HG02973 (cell line): ENCODE measurements at regions not wholly inside any gene's neighbourhood (a gene's known extent, or its start where the extent isn't known, plus 50 kb on each side); places are given as distances from the start of the nearest gene placed in this dataset.
"Not testable (repeated sequence)": the region's sequence is repeated elsewhere in the genome, so short reads cannot be mapped to it uniquely, and the experiment has no call there.

Experiments
- ATAC-seq: cut with Tn5 transposase; IDR thresholded peaks from one replicate; pipeline ENCODE4 v1.9.1; 2021; ENCODE audit warnings: moderate library complexity; ENCODE audit not compliant: unreplicated experiment

DNA sequence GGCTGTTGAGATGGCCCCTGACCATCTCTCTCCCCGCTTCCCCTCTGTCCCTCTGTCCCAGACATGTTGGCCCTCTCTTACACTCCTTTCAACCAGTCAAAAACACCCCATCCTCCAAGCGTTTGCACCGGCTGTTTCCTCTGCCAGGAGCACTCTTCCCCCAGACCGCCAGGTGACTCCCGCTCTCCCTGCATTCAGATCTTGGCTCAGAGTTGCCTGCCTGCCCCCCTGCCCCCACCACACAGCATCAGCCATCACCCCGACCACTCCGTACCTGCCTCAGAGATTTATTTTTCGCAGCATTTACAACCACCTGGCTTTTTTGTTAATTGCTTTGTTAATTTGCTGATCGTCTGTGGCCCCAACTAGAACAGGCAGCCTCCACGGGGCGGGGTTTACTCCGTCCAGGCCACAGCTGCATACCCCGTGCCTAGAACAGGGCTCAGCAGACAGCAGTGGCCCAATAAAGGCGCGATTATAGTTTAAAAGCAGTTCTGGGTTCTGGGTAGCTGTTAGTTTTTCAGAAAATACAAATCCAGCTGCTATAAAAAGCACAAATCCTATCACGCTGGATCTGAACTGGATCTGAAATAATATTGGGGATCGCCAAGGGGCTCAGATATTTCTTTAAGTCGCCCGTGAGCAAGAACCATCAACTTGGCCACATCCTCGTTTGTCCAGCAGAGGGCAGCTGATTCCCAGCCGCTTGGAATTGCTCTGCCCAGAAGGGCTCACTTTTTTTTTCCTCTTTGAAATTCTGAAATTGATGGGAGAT is 173.6 kb downstream of the IRF8 start:
- no peak for ATAC-seq

GRCh38 chr16:86073103-86073625 is 174.2 kb downstream of the IRF8 start:
- no peak for ATAC-seq

- no peak for ATAC-seq
These were observed 175.0 kb downstream of the IRF8 start for GRCh38 chr16:86073763-86074493.

GRCh38 chr16:86074651-86075487 is 175.9 kb downstream of the IRF8 start:
- no peak for ATAC-seq

DNA sequence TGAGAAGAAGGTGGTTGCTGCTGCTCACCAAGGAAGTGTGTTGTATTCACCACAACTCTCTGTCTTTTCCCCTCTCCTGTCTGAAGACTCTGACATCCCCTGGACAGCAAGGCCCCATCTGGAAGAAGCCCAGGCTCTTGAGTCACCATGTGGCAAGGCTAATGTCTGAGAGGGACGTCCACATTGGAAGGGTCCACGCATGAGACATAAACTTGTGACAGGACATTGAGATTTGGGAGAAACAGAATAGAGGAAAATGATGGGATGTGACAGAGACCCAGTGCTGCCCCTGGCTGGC is 176.5 kb downstream of the IRF8 start:
- ATAC-seq, result no peak

DNA sequence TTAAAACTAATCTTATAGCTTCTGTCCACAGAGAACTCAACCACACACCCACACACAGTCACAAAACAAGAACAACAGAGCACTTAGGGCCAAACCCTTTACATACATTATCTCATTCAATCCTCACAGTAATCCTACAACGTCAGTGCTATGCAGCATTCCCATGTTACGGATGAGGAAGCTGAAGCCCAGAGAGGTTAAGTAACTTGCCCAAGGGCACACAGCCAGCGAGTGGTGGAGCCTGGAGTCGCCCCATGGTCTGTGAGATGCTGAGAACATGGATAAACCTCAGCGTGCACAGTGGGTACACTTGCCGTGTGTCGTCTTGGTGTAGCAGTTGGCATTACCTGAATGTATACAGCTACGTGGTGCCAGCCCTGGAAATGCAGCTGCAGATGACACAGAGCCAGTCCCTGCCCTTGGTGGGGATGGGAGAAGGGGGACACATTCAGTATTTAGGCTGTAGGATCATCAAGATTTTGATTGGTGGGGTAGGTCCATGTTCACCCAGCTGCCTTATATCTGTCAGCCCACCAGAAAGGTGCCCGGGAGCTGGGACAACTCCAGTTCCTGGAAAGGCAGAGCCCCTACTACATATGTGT is 177.0 kb downstream of the IRF8 start:
- no peak for ATAC-seq

- no peak for ATAC-seq
These were observed 177.6 kb downstream of the IRF8 start for GRCh38 chr16:86076606-86077005.

DNA sequence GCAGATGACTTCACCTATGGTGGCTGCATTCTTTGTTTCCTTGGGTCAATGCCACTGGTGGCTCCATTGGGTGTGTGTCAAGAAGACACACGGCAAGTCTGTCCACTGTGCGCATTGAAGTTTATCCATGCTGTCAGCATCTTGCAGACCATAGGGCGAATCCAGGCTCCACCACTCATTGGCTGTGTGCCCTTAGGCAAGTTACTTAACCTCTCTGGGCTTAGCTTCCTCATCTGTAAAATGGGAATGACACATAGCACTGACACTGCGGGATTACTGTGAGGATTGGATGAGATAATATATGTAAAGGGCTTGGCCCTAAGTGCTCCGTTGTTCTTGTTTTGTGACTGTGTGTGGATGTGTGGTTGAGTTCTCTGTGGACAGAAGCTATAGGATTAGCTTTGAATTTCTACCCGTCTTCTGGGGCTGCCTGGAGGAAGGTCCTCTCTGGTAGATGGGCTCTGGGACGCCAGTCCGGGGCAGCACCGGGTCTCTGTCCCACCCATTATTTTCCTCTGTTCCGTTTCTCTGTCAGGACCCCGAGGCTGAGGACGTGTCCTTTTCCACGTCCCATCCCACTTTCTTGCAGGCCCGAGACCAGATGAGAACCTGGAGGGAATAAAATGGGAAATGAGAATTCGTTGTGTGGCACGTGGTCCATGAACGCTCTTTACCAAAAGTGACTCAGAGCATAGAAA is 178.4 kb downstream of the IRF8 start:
- ATAC-seq, result no peak

- no peak for ATAC-seq
These were observed 179.2 kb downstream of the IRF8 start for GRCh38 chr16:86078121-86078600.

GRCh38 chr16:86078711-86079110 is 179.7 kb downstream of the IRF8 start:
- not testable (repeated sequence) for ATAC-seq

DNA sequence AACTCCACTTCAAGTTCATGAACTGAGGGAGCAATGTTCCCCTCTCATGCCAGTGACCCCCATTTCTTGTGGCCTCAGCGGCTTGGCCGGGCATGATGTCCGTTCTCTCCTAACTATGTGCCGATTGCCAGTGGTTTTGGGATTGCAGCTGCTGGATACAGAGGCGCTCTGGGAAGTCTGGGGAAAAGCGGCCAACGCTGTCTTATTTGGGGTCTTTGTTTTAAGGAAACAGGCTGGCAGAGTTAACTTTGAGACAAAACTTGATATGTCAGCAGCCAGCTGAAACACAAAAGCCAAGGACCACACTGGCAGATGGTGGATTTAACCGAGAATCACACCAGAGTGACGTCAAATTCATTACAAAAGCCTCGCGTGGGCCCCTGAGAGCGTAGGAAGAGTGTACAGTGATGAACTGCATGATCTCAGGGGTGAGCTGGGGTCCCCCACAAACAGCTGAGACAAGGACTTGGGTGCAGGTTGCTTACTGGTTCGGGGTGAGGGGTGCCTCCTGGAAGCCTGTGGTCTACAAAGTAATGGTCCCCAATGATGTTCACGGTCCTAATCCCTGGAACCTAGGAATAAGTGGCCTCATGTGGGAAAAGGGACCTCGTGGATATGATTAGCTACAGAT is 180.4 kb downstream of the IRF8 start:
- no peak for ATAC-seq

- ATAC-seq, result no peak
These were observed 181.3 kb downstream of the IRF8 start for GRCh38 chr16:86080131-86080875.

- no peak for ATAC-seq
These were observed 182.0 kb downstream of the IRF8 start for GRCh38 chr16:86080982-86081381.

GRCh38 chr16:86082418-86083030 is 183.6 kb downstream of the IRF8 start:
- no peak for ATAC-seq

GRCh38 chr16:86083382-86084002 is 184.5 kb downstream of the IRF8 start:
- no peak for ATAC-seq

GRCh38 chr16:86085161-86085611 is 186.2 kb downstream of the IRF8 start:
- no peak for ATAC-seq

- no peak for ATAC-seq
These were observed 186.8 kb downstream of the IRF8 start for GRCh38 chr16:86085795-86086194.

- ATAC-seq, result no peak
These were observed 187.5 kb downstream of the IRF8 start for GRCh38 chr16:86086471-86086870.
